Heart left ventricle (tissue), 16 donors: ENCODE measurements at regions not wholly inside any gene's neighbourhood (a gene's known extent, or its start where the extent isn't known, plus 50 kb on each side); places are given as distances from the start of the nearest gene placed in this dataset.
"Not testable (repeated sequence)": the region's sequence is repeated elsewhere in the genome, so short reads cannot be mapped to it uniquely, and the experiment has no call there.

Source experiments
- ATAC-seq, 4 donors: fragments of 200-7000 bp; cut with Tn5 transposase; one replicate each; pipeline ENCODE4 v1.9.1; 2020 to 2022; ENCODE audit warnings: moderate library complexity in 4 of 4, mild to moderate bottlenecking in 3 of 4, moderate number of reproducible peaks in 1 of 4
- DNase-seq, 5 donors: peaks; one replicate each; pipeline ENCODE4 v3.0.0-alpha.2; 2020
- H3K27ac ChIP-seq, 12 donors: fragments of 200-600 bp; sonication (generic) in 4 of 12; one replicate each; pipeline versions ENCODE4 v1.5.0 to v1.8.0; 2016 to 2022; ENCODE audit warnings: mild to moderate bottlenecking in 2 of 12
- H3K27me3 ChIP-seq, 9 donors: fragments of 200-600 bp; sonication (generic) in 2 of 9; one replicate each; pipeline versions ENCODE4 v1.5.1 to v1.8.0; 2016 to 2022; ENCODE audit warnings: mild to moderate bottlenecking in 3 of 9
- H3K36me3 ChIP-seq, 9 donors: fragments of 200-600 bp; sonication (generic) in 2 of 9; one replicate each; pipeline versions ENCODE4 v1.5.0 to v1.8.0; 2018 to 2022; ENCODE audit warnings: mild to moderate bottlenecking in 2 of 9
- H3K4me1 ChIP-seq, 12 donors: fragments of 200-600 bp; sonication (generic) in 4 of 12; one replicate each; pipeline versions ENCODE4 v1.5.0 to v1.8.0; 2016 to 2022; ENCODE audit warnings: mild to moderate bottlenecking in 3 of 12
- H3K4me3 ChIP-seq, 12 donors: fragments of 200-600 bp; sonication (generic) in 4 of 12; one replicate each; pipeline versions ENCODE4 v1.5.0 to v1.8.0; 2017 to 2022; ENCODE audit warnings: mild to moderate bottlenecking in 9 of 12, moderate library complexity in 4 of 12
- H3K9me3 ChIP-seq, 12 donors: fragments of 200-600 bp; sonication (generic) in 4 of 12; one replicate each; pipeline versions ENCODE4 v1.5.0 to v1.8.0; 2016 to 2022; ENCODE audit warnings: mild to moderate bottlenecking in 1 of 12
- POLR2A ChIP-seq, 2 donors: fragments of 450-650 bp; IDR thresholded peaks; one replicate each; pipeline ENCODE4 v1.6.1; 2017; ENCODE audit warnings: antibody characterized with exemption in 2 of 2, mild to moderate bottlenecking in 2 of 2, moderate library complexity in 2 of 2
- WGBS, 4 donors: extraction: QIAGEN DNeasy Blood & Tissue Kit in 2 of 4; methylation state at CpG; one replicate each; pipeline versions ENCODE4 v1.1.5 to v1.1.7; 2013 to 2018; 5-methylcytosine and 5-hydroxymethylcytosine counted together
- intact Hi-C, 10 donors: fragments of 100-400 bp; cut with DNase I; formaldehyde crosslinking; loops; one replicate each; pipeline versions ENCODE4 v1.11.1 to v1.14.2; 2022
- TF ChIP-seq, protein P1 (sequence below), 12 donors: fragments of 200-600 bp; sonication (generic) in 4 of 12; IDR thresholded peaks; one replicate each; pipeline versions ENCODE4 v1.5.0 to v1.8.0; 2018 to 2022; ENCODE audit warnings: antibody characterized with exemption in 12 of 12, mild to moderate bottlenecking in 5 of 12
- donor health status: ischemic (EF 13 %, LVEDD 7.1; RV severe dilation, severe dysfunction).
- donor health status: healthy with polysubstance abuse.
- donor health status: DM: no; HTN: yes; CAD: no.
- donor health status: DM: no; HTN: no; CAD: no.
- donor health status: ischemic (EF 25% LVEDD 6.9; RV normal size, moderate dysfunction).
- donor health status: ischemic (EF 25% LVEDD 5.7; RV mildly dilated, moderate dysfunction).
- donor health status: healthy.
- donor health status: DM: yes; HTN: yes; CAD: no.
- donor health status: ischemic (EF 35%, LVEDD 5.7; RV mildly dilated, moderate dysfunction).
- donor health status: nonischemic (EF 11% LVEDD 7.7; RV severe dilation, severe dysfunction).
- donor health status: DM: yes; HTN: yes; CAD: no.
- donor health status: PGD.
- donor health status: ischemic (EF 29% LVEDD 5.4; RV normal size, mild dysfunction).
- donor health status: nonischemic (EF 23%, LVEDD 6.1; RV moderate dilation, normal function).

DNA sequence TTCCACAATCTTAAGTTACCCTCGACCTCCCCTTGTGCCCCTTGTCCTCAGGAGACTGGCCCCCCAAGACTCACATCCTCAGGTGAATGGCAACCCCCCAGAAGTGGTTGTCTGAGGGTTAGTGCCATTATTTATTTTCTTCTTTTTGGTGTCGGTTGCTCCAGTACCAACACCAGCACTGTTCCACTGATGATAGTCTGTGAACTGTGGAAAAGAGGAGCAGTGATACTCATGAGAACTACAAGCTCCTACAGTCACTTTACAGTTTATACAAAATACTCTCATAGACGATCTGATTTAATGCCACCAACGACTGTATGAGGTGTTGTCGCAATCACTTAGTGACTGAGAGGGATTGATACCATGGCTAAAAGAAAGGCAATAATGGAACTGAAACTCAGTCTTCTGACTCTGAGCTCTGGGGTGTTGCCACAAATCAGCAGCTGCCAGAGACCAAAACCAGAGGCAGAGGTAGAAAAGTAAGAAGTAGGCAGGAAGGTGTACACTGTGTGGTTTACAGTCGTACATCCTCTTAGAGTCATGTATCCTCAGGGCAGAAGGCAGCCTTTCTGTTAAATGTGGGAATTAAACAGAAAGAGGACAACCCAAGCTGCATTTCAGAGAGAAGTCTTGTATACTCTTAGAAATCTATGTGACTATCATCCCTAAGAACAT, 90.8 kb upstream of the ADCY2 start:
- intact Hi-C loops, H3K4me1 ChIP-seq, ATAC-seq, H3K36me3 ChIP-seq, H3K9me3 ChIP-seq, H3K4me3 ChIP-seq, H3K27me3 ChIP-seq, H3K27ac ChIP-seq, DNase-seq: not testable (repeated sequence)
- WGBS, 4 donors, result 66 to 74% (median 70%) methylated on average over 3 to 6 of the region's 6 CpGs

DNA sequence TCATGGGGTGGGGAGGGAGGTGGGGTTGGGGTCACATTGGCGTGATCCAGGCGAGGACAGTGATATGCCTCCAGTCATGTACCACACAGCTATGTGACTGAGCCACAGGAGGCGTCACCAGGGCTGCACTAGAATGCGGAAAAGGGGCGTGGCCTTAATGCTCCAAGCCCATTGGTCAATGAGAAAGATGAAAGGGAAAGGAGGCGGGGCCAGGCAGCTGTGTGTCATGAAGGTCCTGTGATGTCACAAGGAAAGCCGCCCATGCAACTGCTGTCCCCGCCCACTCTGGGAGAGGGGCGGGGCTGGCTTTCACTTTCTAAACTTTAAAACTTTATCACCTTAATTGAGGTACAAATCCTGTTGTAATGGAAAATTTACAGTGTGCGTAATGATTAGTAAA, 89.4 kb upstream of the ADCY2 start:
- H3K4me3 ChIP-seq, intact Hi-C loops, ATAC-seq, H3K27me3 ChIP-seq, H3K4me1 ChIP-seq, H3K9me3 ChIP-seq, DNase-seq, H3K27ac ChIP-seq, H3K36me3 ChIP-seq: not testable (repeated sequence)
- 85 to 94% (median 90%) methylated on average over 10 of the region's 10 CpGs for WGBS, 4 donors

DNA sequence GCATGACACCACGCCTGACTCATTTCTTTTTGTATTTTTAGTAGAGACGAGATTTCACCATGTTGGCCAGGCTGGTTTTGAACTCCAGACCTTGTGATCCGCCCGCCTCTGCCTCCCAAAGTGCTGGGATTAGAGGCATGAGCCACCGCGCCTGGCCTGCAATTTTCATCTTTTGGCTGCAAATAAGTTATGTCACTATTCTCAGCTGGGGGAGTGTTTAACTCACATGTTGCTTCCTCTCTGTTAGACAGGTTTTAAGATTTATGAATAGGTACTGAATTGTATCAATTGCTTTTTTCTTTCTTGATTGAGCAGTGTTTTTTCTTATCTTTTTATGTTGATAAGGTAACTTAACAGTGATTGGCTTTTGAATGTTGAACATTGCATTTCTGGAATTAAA, 88.2 kb upstream of the ADCY2 start:
- H3K9me3 ChIP-seq, H3K36me3 ChIP-seq, H3K4me3 ChIP-seq, H3K27me3 ChIP-seq, H3K4me1 ChIP-seq, intact Hi-C loops, DNase-seq, H3K27ac ChIP-seq, ATAC-seq: not testable (repeated sequence)
- WGBS, 4 donors, result 82 to 95% (median 85%) methylated on average over 6 of the region's 6 CpGs

DNA sequence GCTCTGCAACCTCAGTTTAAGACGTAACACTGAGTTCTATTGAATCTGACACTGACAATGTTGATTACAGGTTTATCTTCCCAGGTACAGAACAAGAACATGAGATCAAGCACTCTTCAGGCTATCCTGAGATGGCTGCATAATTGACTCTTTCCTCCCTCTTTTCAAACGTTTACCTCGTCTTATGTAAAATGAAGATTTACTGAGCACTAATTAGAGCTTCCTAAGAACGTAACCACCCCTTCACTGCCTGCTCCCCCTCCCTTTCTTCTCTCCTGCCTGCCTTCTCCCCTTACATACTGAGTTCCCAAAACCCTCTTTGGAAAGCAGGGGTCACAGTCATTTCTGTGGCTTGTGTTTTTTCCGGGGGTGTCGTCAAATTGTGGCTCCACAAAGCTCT, 86.2 kb upstream of the ADCY2 start:
- ATAC-seq, DNase-seq, H3K4me3 ChIP-seq, H3K27ac ChIP-seq, H3K4me1 ChIP-seq, H3K36me3 ChIP-seq, intact Hi-C loops, H3K9me3 ChIP-seq, H3K27me3 ChIP-seq: not testable (repeated sequence)
- 21 to 26% (median 25%) methylated on average over 6 of the region's 6 CpGs for WGBS, 4 donors

DNA sequence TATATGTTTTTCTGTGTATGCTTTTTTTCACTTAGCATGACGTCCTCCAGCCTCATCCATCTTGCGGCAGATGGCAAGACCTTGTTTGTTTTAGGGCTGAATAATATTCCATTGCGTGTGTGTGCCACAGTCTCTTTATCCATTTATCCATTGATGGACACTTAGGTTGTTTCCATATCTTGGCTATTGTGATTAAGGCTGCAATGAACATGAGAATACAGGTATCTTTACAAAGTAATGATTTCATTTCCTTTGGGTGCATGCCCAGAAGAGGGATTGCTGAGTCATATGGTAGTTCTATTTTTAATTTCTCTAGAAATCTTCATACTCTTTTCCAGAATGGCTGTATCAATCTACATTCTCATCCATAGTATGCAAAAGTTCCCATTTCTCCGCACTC, 85.3 kb upstream of the ADCY2 start:
- H3K36me3 ChIP-seq, H3K9me3 ChIP-seq, H3K4me1 ChIP-seq, H3K4me3 ChIP-seq, H3K27me3 ChIP-seq, intact Hi-C loops, H3K27ac ChIP-seq, ATAC-seq, DNase-seq: not testable (repeated sequence)
- WGBS, 4 donors, result 67 to 85% (median 72%) methylated on average over 4 of the region's 4 CpGs

DNA sequence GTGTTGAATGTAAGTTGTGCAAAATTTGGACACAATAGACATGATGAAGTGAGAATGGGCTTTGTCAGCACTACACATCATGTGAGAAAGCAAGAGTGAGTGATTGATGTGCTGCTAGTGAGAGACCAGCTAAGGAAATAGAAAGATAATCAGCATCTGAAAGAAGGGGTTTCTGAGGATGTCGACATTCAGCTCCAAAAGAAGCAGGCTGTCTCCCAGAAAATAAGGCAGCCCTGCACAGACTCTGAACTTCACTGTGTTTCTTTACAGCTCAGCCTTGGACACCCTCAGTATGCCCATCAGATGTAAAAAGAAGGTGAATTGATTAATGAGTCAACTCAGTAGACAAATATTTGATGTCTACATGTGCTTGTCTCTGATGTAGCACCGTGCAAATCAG, 80.8 kb upstream of the ADCY2 start:
- 43 to 65% (median 55%) methylated on average over 2 of the region's 2 CpGs for WGBS, 4 donors
- H3K9me3 ChIP-seq, result no peaks in the 10 kb centered on the region
- no peak for ATAC-seq
- H3K36me3 ChIP-seq, result no peaks in the 10 kb centered on the region
- intact Hi-C loops, result no loop called here
- no peaks in the 10 kb centered on the region for H3K4me1 ChIP-seq
- peaks cover 0 to 3% (median 0%) of the 10 kb centered on the region in 9 donors for H3K27me3 ChIP-seq
- DNase-seq, result no peak
- TF ChIP-seq, protein P1, sequence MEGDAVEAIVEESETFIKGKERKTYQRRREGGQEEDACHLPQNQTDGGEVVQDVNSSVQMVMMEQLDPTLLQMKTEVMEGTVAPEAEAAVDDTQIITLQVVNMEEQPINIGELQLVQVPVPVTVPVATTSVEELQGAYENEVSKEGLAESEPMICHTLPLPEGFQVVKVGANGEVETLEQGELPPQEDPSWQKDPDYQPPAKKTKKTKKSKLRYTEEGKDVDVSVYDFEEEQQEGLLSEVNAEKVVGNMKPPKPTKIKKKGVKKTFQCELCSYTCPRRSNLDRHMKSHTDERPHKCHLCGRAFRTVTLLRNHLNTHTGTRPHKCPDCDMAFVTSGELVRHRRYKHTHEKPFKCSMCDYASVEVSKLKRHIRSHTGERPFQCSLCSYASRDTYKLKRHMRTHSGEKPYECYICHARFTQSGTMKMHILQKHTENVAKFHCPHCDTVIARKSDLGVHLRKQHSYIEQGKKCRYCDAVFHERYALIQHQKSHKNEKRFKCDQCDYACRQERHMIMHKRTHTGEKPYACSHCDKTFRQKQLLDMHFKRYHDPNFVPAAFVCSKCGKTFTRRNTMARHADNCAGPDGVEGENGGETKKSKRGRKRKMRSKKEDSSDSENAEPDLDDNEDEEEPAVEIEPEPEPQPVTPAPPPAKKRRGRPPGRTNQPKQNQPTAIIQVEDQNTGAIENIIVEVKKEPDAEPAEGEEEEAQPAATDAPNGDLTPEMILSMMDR (IDR thresholded peaks at IDR 0.05), result no peak
- H3K27ac ChIP-seq, result no peak overlapping the region
- no peak overlapping the region for H3K4me3 ChIP-seq

DNA sequence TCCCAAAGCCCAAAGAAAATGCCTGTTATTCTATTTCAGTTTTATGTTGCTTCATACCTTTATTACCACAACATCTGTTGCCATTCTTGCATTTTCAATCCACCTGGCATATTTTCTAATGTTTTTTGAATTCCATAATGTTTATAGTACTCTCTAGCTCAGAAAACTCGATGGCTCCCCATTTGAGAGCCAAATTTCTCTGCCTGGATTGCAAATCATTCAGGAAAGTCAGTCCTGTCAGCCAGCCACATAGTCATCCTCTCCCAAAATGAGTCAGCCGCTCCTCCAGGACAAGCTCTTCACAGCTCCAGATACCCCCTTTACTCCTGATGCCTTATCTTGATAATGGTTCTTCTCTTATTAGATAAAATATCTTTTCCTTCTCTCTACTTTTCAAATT, 78.2 kb upstream of the ADCY2 start:
- no peak for ATAC-seq
- H3K4me1 ChIP-seq, result peaks cover 0 to 2% (median 0%) of the 10 kb centered on the region in 12 donors

More for the DNA sequence above, 78.2 kb upstream of the ADCY2 start:
- no peak for DNase-seq
- H3K27me3 ChIP-seq, result peaks cover 0 to 3% (median 0%) of the 10 kb centered on the region in 9 donors
- no peak for TF ChIP-seq POLR2A (IDR thresholded peaks at IDR 0.05)
- TF ChIP-seq, protein P1 (IDR thresholded peaks at IDR 0.05), result no peak
- 32 to 59% (median 50%) methylated on average over 2 of the region's 2 CpGs for WGBS, 4 donors
- H3K27ac ChIP-seq, result no peak overlapping the region
- no peak overlapping the region for H3K4me3 ChIP-seq
- no peaks in the 10 kb centered on the region for H3K9me3 ChIP-seq
- H3K36me3 ChIP-seq, result no peaks in the 10 kb centered on the region
- intact Hi-C loops, result no loop called here
